ENCODE measurements at regions not wholly inside any gene's neighbourhood (a gene's known extent, or its start where the extent isn't known, plus 50 kb on each side); places are given as distances from the start of the nearest gene placed in this dataset.

DNA sequence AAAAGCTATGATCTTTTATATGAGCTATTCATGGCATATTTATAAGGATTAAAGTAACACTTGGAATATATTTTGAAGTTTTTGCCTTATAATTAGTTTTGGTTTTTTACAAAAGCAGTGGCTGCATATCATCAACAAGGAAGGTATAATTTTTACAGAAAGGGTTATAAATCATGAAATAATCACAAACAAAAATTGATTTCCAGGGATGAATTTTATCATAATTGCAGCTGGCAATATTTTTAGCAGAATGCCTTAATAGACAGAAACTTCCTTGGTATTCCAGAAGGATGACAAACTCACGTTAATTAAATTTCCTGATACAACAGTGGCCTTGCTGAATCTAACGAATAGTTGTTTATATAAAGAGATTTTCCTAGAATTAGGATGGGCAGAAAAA, 260.5 kb upstream of the SLC39A10 start:
- TF ChIP-seq, protein P1, sequence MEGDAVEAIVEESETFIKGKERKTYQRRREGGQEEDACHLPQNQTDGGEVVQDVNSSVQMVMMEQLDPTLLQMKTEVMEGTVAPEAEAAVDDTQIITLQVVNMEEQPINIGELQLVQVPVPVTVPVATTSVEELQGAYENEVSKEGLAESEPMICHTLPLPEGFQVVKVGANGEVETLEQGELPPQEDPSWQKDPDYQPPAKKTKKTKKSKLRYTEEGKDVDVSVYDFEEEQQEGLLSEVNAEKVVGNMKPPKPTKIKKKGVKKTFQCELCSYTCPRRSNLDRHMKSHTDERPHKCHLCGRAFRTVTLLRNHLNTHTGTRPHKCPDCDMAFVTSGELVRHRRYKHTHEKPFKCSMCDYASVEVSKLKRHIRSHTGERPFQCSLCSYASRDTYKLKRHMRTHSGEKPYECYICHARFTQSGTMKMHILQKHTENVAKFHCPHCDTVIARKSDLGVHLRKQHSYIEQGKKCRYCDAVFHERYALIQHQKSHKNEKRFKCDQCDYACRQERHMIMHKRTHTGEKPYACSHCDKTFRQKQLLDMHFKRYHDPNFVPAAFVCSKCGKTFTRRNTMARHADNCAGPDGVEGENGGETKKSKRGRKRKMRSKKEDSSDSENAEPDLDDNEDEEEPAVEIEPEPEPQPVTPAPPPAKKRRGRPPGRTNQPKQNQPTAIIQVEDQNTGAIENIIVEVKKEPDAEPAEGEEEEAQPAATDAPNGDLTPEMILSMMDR (conservative IDR thresholded peaks at IDR 0.05; ENCODE audit: low read depth, low read length) = no peak
- no peak for TF ChIP-seq EZH2 (IDR thresholded peaks at IDR 0.05; ENCODE audit: borderline replicate concordance, low read depth, low read length, poor library complexity, severe bottlenecking)
